Endothelial cell of umbilical vein (primary cell): ENCODE measurements at regions not wholly inside any gene's neighbourhood (a gene's known extent, or its start where the extent isn't known, plus 50 kb on each side); places are given as distances from the start of the nearest gene placed in this dataset.

Experiments used
- BruUV-seq: library from RNA; stranded (reverse); fragments of 400-500 nt; replicated peaks from 2 replicates; lab custom pipeline; 2021; lab: Mats Ljungman, UMichigan
- CTCF ChIA-PET: fragments of 300-600, 350-600 bp; sonication (Branson Sonifier 250); formaldehyde crosslinking; loops from one replicate; lab custom pipeline; 2021; ENCODE audit warnings: antibody characterized with exemption, inconsistent platforms; lab: Charles Lee
- POLR2A ChIA-PET: fragments of 300-600, 350-600 bp; sonication (Branson Sonifier 250); formaldehyde crosslinking; loops from one replicate; lab custom pipeline; 2021; ENCODE audit warnings: antibody characterized with exemption, inconsistent platforms; lab: Charles Lee
- DNase-seq: peaks from one replicate; pipeline ENCODE4 v3.0.0-alpha.2; 2011; ENCODE audit warnings: low read depth, low spot score
- FAIRE-seq: peaks from 2 replicates; lab custom pipeline; 2011; peaks lifted over from hg19 to GRCh38; lab: Jason Lieb, UNC
- H2AFZ ChIP-seq: 2 replicates; pipeline ENCODE4 v1.6.0; 2012; ENCODE audit warnings: low read depth, low read length, control low read depth, inconsistent platforms
- H3K27ac ChIP-seq: 2 replicates; pipeline ENCODE4 v1.5.1; 2011; ENCODE audit warnings: low read depth, mild to moderate bottlenecking, control low read depth, low read length, moderate library complexity; ENCODE audit not compliant: insufficient read depth
- H3K27me3 ChIP-seq, 2 experiments: 2 replicates each; pipeline versions ENCODE4 v1.6.0 to v1.6.1; 2011; ENCODE audit warnings: low read length in 2 of 2, mixed read lengths in 1 of 2; ENCODE audit not compliant: control insufficient read depth in 2 of 2, insufficient read depth in 2 of 2
- H3K36me3 ChIP-seq, 2 experiments: 2 replicates in 1 of 2; 3 replicates in 1 of 2; pipeline ENCODE4 v1.5.1; 2011; ENCODE audit warnings: low read length in 2 of 2, mild to moderate bottlenecking in 1 of 2, moderate library complexity in 1 of 2; ENCODE audit not compliant: control insufficient read depth in 2 of 2, insufficient read depth in 2 of 2; ENCODE audit errors: extremely low read depth in 1 of 2
- H3K4me1 ChIP-seq: 3 replicates; pipeline ENCODE4 v1.5.1; 2011; ENCODE audit warnings: mild to moderate bottlenecking, low read length; ENCODE audit not compliant: control insufficient read depth, insufficient read depth; ENCODE audit errors: extremely low read depth
- H3K4me2 ChIP-seq: 2 replicates; pipeline ENCODE4 v1.6.1; 2011; ENCODE audit warnings: low read length, control low read depth, mixed read lengths; ENCODE audit not compliant: insufficient read depth
- H3K4me3 ChIP-seq, 3 experiments: fragments of 200-600 bp in 1 of 3; sonication (generic), shearing (Covaris generic) in 1 of 3; replicated peaks in 1 of 3; 2 replicates each; pipeline ENCODE4 v1.5.1; 2011 to 2016; ENCODE audit warnings: control low read depth in 3 of 3, low read length in 3 of 3, mild to moderate bottlenecking in 2 of 3, inconsistent platforms in 1 of 3, low read depth in 1 of 3, moderate library complexity in 1 of 3; ENCODE audit not compliant: insufficient read depth in 1 of 3
- H3K79me2 ChIP-seq: 2 replicates; pipeline ENCODE4 v1.6.0; 2012; ENCODE audit warnings: low read length, inconsistent platforms; ENCODE audit not compliant: control insufficient read depth, insufficient read depth
- H3K9ac ChIP-seq: replicated peaks from 2 replicates; pipeline ENCODE3; 2011; ENCODE audit warnings: low read length, control low read depth; ENCODE audit not compliant: insufficient read depth; ENCODE audit errors: extremely low read depth
- H3K9me1 ChIP-seq: replicated peaks from 3 replicates; pipeline ENCODE4 v1.6.0; 2011; ENCODE audit warnings: mild to moderate bottlenecking, low read length; ENCODE audit not compliant: control insufficient read depth, insufficient read depth; ENCODE audit errors: extremely low read depth
- H3K9me3 ChIP-seq: replicated peaks from 2 replicates; pipeline ENCODE4 v1.5.1; 2012; ENCODE audit warnings: low read length, inconsistent platforms; ENCODE audit not compliant: control insufficient read depth, insufficient read depth
- H4K20me1 ChIP-seq: replicated peaks from 2 replicates; pipeline ENCODE3; 2011; ENCODE audit warnings: mild to moderate bottlenecking, low read length; ENCODE audit not compliant: control insufficient read depth, insufficient read depth; ENCODE audit errors: extremely low read depth
- FOS ChIP-seq: IDR thresholded peaks from 2 replicates; pipeline ENCODE4 v1.6.1; 2011; ENCODE audit warnings: mild to moderate bottlenecking, low read length, moderate library complexity, borderline replicate concordance; ENCODE audit not compliant: insufficient read depth
- GATA2 ChIP-seq: IDR thresholded peaks from 2 replicates; pipeline ENCODE4 v1.7.0; 2011; ENCODE audit warnings: low read depth, mild to moderate bottlenecking, moderate library complexity, mixed read lengths, low read length; ENCODE audit not compliant: insufficient read length, insufficient read depth
- POLR2A ChIP-seq: IDR thresholded peaks from 2 replicates; pipeline ENCODE4 v1.6.1; 2012; ENCODE audit warnings: low read depth, mild to moderate bottlenecking, control low read depth, low read length
- dilution Hi-C: fragments of 300-500 bp; cut with MboI; formaldehyde crosslinking; loops from one replicate; pipeline ENCODE4 v1.15.0; 2019; ENCODE audit warnings: low sequenced_read_pairs; ENCODE audit not compliant: extremely low pct_ligation_motif_present
- intact Hi-C: fragments of 100-400 bp; cut with micrococcal nuclease; formaldehyde crosslinking; loops from one replicate; pipeline ENCODE4 v1.10.0; 2022
- TF ChIP-seq, protein P1 (sequence below): IDR thresholded peaks from 2 replicates; pipeline ENCODE4 v1.6.1; 2011; ENCODE audit not compliant: insufficient read depth, insufficient read length

DNA sequence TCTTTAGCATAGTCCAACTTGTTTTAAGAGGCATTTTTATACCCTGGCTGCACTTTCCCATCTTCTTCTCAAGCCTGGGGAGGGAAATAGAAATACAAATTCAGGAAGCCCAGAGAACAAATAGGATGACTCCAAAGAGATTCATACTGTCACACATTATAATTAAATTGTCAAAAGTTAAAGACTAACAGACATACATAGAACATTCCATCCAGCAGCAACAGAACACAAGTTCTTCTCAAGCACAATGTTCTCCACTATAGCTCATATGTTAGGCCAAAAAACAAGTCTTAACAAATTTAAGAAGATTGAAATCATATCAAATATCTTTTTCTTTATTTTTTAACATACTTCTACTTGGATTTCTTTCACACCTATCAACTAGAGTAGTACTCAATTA, 75.7 kb downstream of the ANKRD7 start:
- ChIA-PET POLR2A (no interaction called here), CTCF (no interaction called here)
- dilution Hi-C loops = no loop called here

DNA sequence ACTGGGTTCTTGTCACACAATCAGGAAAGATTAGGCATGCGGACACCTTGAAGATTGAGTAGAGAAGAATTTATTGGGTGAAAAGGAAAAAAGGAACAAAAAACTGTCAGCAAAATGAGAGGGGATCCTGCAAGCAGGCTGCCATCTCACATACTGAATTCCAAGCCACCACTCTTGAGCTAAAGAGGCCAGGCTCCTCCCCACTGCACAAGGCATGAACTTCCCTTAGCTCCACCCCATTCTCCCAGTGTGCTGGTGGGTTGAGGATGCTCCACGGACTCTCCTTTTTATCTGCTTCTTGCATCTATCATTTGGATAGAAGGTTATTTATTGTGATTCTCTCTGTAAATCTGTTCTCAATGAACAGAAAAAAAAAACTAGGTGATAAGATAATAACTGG, 79.6 kb downstream of the ANKRD7 start:
- TF ChIP-seq POLR2A = no peak
- CTCF ChIA-PET = no interaction called here
- no peak overlapping the region for H3K9ac ChIP-seq
- no peaks in the 10 kb centered on the region for H3K79me2 ChIP-seq
- H3K4me3 ChIP-seq = no peak overlapping the region
- H3K4me1 ChIP-seq = no peaks in the 10 kb centered on the region
- DNase-seq (no peak), FAIRE-seq (no peak)
- intact Hi-C loops = no loop called here
- no peaks in the 10 kb centered on the region for H3K36me3 ChIP-seq
- H4K20me1 ChIP-seq = no peaks in the 10 kb centered on the region
- no peaks in the 10 kb centered on the region for H3K9me1 ChIP-seq
- POLR2A ChIA-PET = no interaction called here
- dilution Hi-C loops = no loop called here
- H3K4me2 ChIP-seq = no peak overlapping the region
- H2AFZ ChIP-seq = no peak overlapping the region
- BruUV-seq = no TSS peak
- no peaks in the 10 kb centered on the region for H3K9me3 ChIP-seq
- no peak overlapping the region for H3K27ac ChIP-seq
- H3K27me3 ChIP-seq = no peaks in the 10 kb centered on the region

More for the DNA sequence above, 75.7 kb downstream of the ANKRD7 start:
- Histone ChIP-seq H3K9me1 (no peaks in the 10 kb centered on the region), H3K4me2 (no peak overlapping the region), H4K20me1 (no peaks in the 10 kb centered on the region), H3K9ac (no peak overlapping the region), H2AFZ (no peak overlapping the region), H3K27me3 (no peaks in the 10 kb centered on the region), H3K9me3 (no peaks in the 10 kb centered on the region), H3K4me1 (no peaks in the 10 kb centered on the region), H3K79me2 (no peaks in the 10 kb centered on the region), H3K36me3 (no peaks in the 10 kb centered on the region), H3K27ac (no peak overlapping the region), H3K4me3 (no peak overlapping the region)
- no TSS peak for BruUV-seq
- DNase-seq = no peak
- intact Hi-C loops = no loop called here
- no peak for FAIRE-seq
- TF ChIP-seq GATA2 (no peak), FOS (no peak)
- TF ChIP-seq, protein P1, sequence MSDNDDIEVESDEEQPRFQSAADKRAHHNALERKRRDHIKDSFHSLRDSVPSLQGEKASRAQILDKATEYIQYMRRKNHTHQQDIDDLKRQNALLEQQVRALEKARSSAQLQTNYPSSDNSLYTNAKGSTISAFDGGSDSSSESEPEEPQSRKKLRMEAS = no peak
